Liver (tissue), 3 donors: ENCODE measurements at regions not wholly inside any gene's neighbourhood (a gene's known extent, or its start where the extent isn't known, plus 50 kb on each side); places are given as distances from the start of the nearest gene placed in this dataset.

ENCODE experiments used
- CTCF ChIP-seq: fragments of 150-350 bp; IDR thresholded peaks from 2 replicates; pipeline ENCODE4 v1.5.1; 2017; ENCODE audit warnings: improper control_type of control experiment, low read depth, low read length; ENCODE audit not compliant: missing input control
- HNF4G ChIP-seq: IDR thresholded peaks from 2 replicates; pipeline ENCODE4 v1.6.1; 2016; ENCODE audit warnings: antibody characterized with exemption
- JUND ChIP-seq, 2 donors: IDR thresholded peaks; 2 replicates each; pipeline ENCODE4 v1.6.1; 2016; ENCODE audit warnings: antibody characterized with exemption in 2 of 2
- MAX ChIP-seq: IDR thresholded peaks from 2 replicates; pipeline ENCODE4 v1.6.1; 2016; ENCODE audit warnings: antibody characterized with exemption
- RAD21 ChIP-seq, 2 donors: IDR thresholded peaks; 2 replicates each; pipeline ENCODE4 v1.6.1; 2016; ENCODE audit warnings: antibody characterized with exemption in 2 of 2, mild to moderate bottlenecking in 2 of 2
- REST ChIP-seq: IDR thresholded peaks from 2 replicates; pipeline ENCODE4 v1.6.1; 2016; ENCODE audit warnings: antibody characterized with exemption, mild to moderate bottlenecking
- donor health status: healthy.
- donor health status: healthy.

- TF ChIP-seq HNF4G: no peak
- TF ChIP-seq CTCF: no peak
- no peak for TF ChIP-seq RAD21 (IDR thresholded peaks at IDR 0.05)
- TF ChIP-seq JUND (IDR thresholded peaks at IDR 0.05): no peak
- no peak for TF ChIP-seq MAX
- no peak for TF ChIP-seq REST
These were observed 219.2 kb downstream of the FGFR2 start for GRCh38 chr10:121379013-121379412.
